ENCODE measurements at regions not wholly inside any gene's neighbourhood (a gene's known extent, or its start where the extent isn't known, plus 50 kb on each side); places are given as distances from the start of the nearest gene placed in this dataset.
"Not testable (repeated sequence)": the region's sequence is repeated elsewhere in the genome, so short reads cannot be mapped to it uniquely, and the experiment has no call there.

DNA sequence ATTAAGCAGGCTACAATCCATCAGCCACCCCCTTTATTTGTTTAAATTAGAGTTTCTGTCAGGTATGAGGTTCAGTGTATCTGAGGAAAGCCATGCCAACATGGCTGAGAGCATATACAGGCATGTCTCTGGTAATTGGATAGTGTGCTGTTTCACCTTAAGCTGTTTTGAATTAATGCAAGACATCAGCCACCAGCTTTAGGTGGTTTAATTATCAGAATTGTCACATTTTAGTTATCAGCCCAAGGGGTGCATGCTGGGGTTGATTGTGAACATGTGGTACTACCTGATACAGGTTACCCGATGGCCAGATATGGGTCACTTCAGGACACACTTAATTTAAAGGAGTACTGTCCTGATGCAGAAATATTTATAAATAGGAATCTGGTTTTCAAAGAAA is 353.2 kb upstream of the TENM3 start:
- Mint-ChIP-seq H3K27ac (no peak overlapping the region), H3K27me3 (peaks cover 0 to 1% of the 10 kb centered on the region in 2 donors), H3K4me3 (no peak overlapping the region), H3K4me1 (no peaks in the 10 kb centered on the region), H3K9me3 (peaks cover 2 to 22% (median 6%) of the 10 kb centered on the region in 5 donors), H3K36me3 (no peaks in the 10 kb centered on the region)
- Histone ChIP-seq H3K27ac (ENCODE audit: low read depth, low read length) (no peak overlapping the region), H3K36me3 (ENCODE audit: insufficient read depth, low read length) (no peaks in the 10 kb centered on the region), H3K27me3 (ENCODE audit: insufficient read depth, low read length, poor library complexity, severe bottlenecking) (no peaks in the 10 kb centered on the region), H3K9me3 (ENCODE audit: low read length) (no peaks in the 10 kb centered on the region), H3K4me1 (ENCODE audit: insufficient read depth, low read length) (no peaks in the 10 kb centered on the region), H3K4me3 (ENCODE audit: low read length) (no peak overlapping the region)
- ChIA-PET POLR2A (no interaction called here), CTCF (no interaction called here)
- no peak for DNase-seq

- H3K4me3 ChIP-seq (ENCODE audit: low read length), result no peak overlapping the region
- no peaks in the 10 kb centered on the region for H3K4me1 Mint-ChIP-seq
- no peak overlapping the region for H3K27ac ChIP-seq (ENCODE audit: low read depth, low read length)
- no peak overlapping the region for H3K27ac Mint-ChIP-seq
- no peaks in the 10 kb centered on the region for H3K36me3 ChIP-seq (ENCODE audit: insufficient read depth, low read length)
- ChIA-PET CTCF (no interaction called here), POLR2A (no interaction called here)
- H3K27me3 ChIP-seq (ENCODE audit: insufficient read depth, low read length, poor library complexity, severe bottlenecking), result no peaks in the 10 kb centered on the region
- H3K9me3 ChIP-seq (ENCODE audit: low read length), result no peaks in the 10 kb centered on the region
- H3K4me1 ChIP-seq (ENCODE audit: insufficient read depth, low read length), result no peaks in the 10 kb centered on the region
- H3K9me3 Mint-ChIP-seq, result peaks cover 2 to 28% (median 9%) of the 10 kb centered on the region in 5 donors
- no peak for DNase-seq
- peaks cover 0 to 1% of the 10 kb centered on the region in 2 donors for H3K27me3 Mint-ChIP-seq
- H3K36me3 Mint-ChIP-seq, result no peaks in the 10 kb centered on the region
- H3K4me3 Mint-ChIP-seq, result no peak overlapping the region
Observed at GRCh38 chr4:181890911-181891310, 352.3 kb upstream of the TENM3 start.

GRCh38 chr4:181896614-181897013 is 346.6 kb upstream of the TENM3 start:
- Histone ChIP-seq H3K27ac (ENCODE audit: low read depth, low read length) (no peak overlapping the region), H3K36me3 (ENCODE audit: insufficient read depth, low read length) (no peaks in the 10 kb centered on the region), H3K27me3 (ENCODE audit: insufficient read depth, low read length, poor library complexity, severe bottlenecking) (no peaks in the 10 kb centered on the region), H3K4me1 (ENCODE audit: insufficient read depth, low read length) (no peaks in the 10 kb centered on the region), H3K4me3 (ENCODE audit: low read length) (no peak overlapping the region), H3K9me3 (ENCODE audit: low read length) (no peaks in the 10 kb centered on the region)
- no peaks in the 10 kb centered on the region for H3K36me3 Mint-ChIP-seq
- no peak for DNase-seq
- ChIA-PET CTCF (no interaction called here), POLR2A (no interaction called here)
- H3K4me1 Mint-ChIP-seq, result no peaks in the 10 kb centered on the region
- no peak overlapping the region for H3K27ac Mint-ChIP-seq
- no peak overlapping the region for H3K4me3 Mint-ChIP-seq
- peaks cover 2 to 25% (median 6%) of the 10 kb centered on the region in 5 donors for H3K9me3 Mint-ChIP-seq
- H3K27me3 Mint-ChIP-seq, result no peaks in the 10 kb centered on the region

GRCh38 chr4:181897935-181898334 is 345.3 kb upstream of the TENM3 start:
- no peak for DNase-seq
- no peak overlapping the region for H3K4me3 ChIP-seq (ENCODE audit: low read length)
- Mint-ChIP-seq H3K4me3 (no peak overlapping the region), H3K9me3 (peaks cover 2 to 22% (median 6%) of the 10 kb centered on the region in 5 donors), H3K36me3 (no peaks in the 10 kb centered on the region), H3K27me3 (no peaks in the 10 kb centered on the region), H3K27ac (no peak overlapping the region), H3K4me1 (no peaks in the 10 kb centered on the region)
- no peaks in the 10 kb centered on the region for H3K9me3 ChIP-seq (ENCODE audit: low read length)
- no peaks in the 10 kb centered on the region for H3K36me3 ChIP-seq (ENCODE audit: insufficient read depth, low read length)
- CTCF ChIA-PET, result no interaction called here
- no peaks in the 10 kb centered on the region for H3K27me3 ChIP-seq (ENCODE audit: insufficient read depth, low read length, poor library complexity, severe bottlenecking)
- POLR2A ChIA-PET, result no interaction called here
- no peak overlapping the region for H3K27ac ChIP-seq (ENCODE audit: low read depth, low read length)
- no peaks in the 10 kb centered on the region for H3K4me1 ChIP-seq (ENCODE audit: insufficient read depth, low read length)

DNA sequence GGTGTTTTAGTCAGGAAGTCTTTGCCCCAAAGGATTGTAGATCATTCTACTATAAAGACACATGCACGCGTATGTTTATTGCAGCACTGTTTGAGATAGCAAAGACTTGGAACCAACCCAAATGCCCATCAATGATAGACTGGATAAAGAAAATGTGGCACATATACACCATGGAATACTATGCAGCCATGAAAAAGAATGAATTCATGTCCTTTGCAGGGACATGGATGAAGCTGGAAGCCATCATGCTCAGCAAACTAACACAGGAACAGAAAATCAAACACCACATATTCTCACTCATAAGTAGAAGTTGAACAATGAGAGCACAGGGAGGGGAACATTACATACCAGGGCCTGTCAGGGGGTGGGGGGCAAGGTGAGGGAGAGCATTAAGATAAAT is 340.8 kb upstream of the TENM3 start:
- H3K36me3 ChIP-seq (ENCODE audit: insufficient read depth, low read length); H3K27ac ChIP-seq (ENCODE audit: low read depth, low read length); H3K4me3 ChIP-seq (ENCODE audit: low read length); H3K27ac Mint-ChIP-seq; H3K4me1 ChIP-seq (ENCODE audit: insufficient read depth, low read length); H3K27me3 Mint-ChIP-seq; H3K4me3 Mint-ChIP-seq; H3K27me3 ChIP-seq (ENCODE audit: insufficient read depth, low read length, poor library complexity, severe bottlenecking); H3K36me3 Mint-ChIP-seq; CTCF ChIA-PET; H3K9me3 ChIP-seq (ENCODE audit: low read length); H3K4me1 Mint-ChIP-seq; POLR2A ChIA-PET; DNase-seq: not testable (repeated sequence)
- peaks cover 11 to 18% (median 13%) of the 10 kb centered on the region in 5 donors for H3K9me3 Mint-ChIP-seq

GRCh38 chr4:181905708-181906107 is 337.5 kb upstream of the TENM3 start:
- Mint-ChIP-seq H3K4me3 (no peak overlapping the region), H3K27ac (no peak overlapping the region), H3K36me3 (peaks cover 0 to 3% (median 0%) of the 10 kb centered on the region in 3 donors), H3K9me3 (peaks cover 11 to 18% (median 11%) of the 10 kb centered on the region in 5 donors), H3K27me3 (no peaks in the 10 kb centered on the region), H3K4me1 (no peaks in the 10 kb centered on the region)
- no peaks in the 10 kb centered on the region for H3K4me1 ChIP-seq (ENCODE audit: insufficient read depth, low read length)
- no peaks in the 10 kb centered on the region for H3K27me3 ChIP-seq (ENCODE audit: insufficient read depth, low read length, poor library complexity, severe bottlenecking)
- DNase-seq, result no peak
- no peak overlapping the region for H3K27ac ChIP-seq (ENCODE audit: low read depth, low read length)
- ChIA-PET CTCF (no interaction called here), POLR2A (no interaction called here)
- no peaks in the 10 kb centered on the region for H3K36me3 ChIP-seq (ENCODE audit: insufficient read depth, low read length)
- H3K9me3 ChIP-seq (ENCODE audit: low read length), result no peaks in the 10 kb centered on the region
- H3K4me3 ChIP-seq (ENCODE audit: low read length), result no peak overlapping the region

DNA sequence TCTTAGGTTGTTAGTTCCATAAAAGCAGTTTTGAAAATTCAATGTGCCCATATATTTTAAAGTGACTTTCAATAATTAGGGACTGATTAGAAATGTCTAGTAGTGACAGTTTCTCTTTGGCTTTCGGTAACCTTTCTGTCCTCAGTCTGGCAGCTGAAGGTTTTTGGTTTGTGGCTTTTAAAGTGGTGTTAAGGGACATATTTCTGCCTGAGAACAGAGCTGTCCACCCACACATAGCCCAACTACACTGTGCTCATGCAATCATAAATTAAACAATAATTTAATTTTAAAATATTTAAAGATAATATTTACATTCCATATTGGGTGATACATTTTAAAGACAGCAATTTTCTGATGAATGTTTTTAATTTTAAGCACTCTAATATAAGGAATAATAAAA is 335.0 kb upstream of the TENM3 start:
- Histone ChIP-seq H3K9me3 (ENCODE audit: low read length) (no peaks in the 10 kb centered on the region), H3K36me3 (ENCODE audit: insufficient read depth, low read length) (no peaks in the 10 kb centered on the region), H3K4me1 (ENCODE audit: insufficient read depth, low read length) (no peaks in the 10 kb centered on the region), H3K27me3 (ENCODE audit: insufficient read depth, low read length, poor library complexity, severe bottlenecking) (no peaks in the 10 kb centered on the region), H3K27ac (ENCODE audit: low read depth, low read length) (no peak overlapping the region), H3K4me3 (ENCODE audit: low read length) (no peak overlapping the region)
- Mint-ChIP-seq H3K27ac (no peak overlapping the region), H3K9me3 (peaks cover 8 to 36% (median 21%) of the 10 kb centered on the region in 5 donors), H3K4me3 (no peak overlapping the region), H3K4me1 (no peaks in the 10 kb centered on the region), H3K36me3 (peaks cover 0 to 3% (median 0%) of the 10 kb centered on the region in 3 donors), H3K27me3 (no peaks in the 10 kb centered on the region)
- CTCF ChIA-PET, result no interaction called here
- no peak for DNase-seq
- POLR2A ChIA-PET, result no interaction called here

- DNase-seq, result no peak
- H3K27ac ChIP-seq (ENCODE audit: low read depth, low read length), result no peak overlapping the region
- Mint-ChIP-seq H3K27ac (no peak overlapping the region), H3K27me3 (peaks cover 0 to 3% of the 10 kb centered on the region in 2 donors), H3K36me3 (no peaks in the 10 kb centered on the region), H3K4me1 (no peaks in the 10 kb centered on the region), H3K4me3 (no peak overlapping the region), H3K9me3 (peaks cover 11 to 30% (median 18%) of the 10 kb centered on the region in 5 donors)
- H3K9me3 ChIP-seq (ENCODE audit: low read length), result no peaks in the 10 kb centered on the region
- no peaks in the 10 kb centered on the region for H3K27me3 ChIP-seq (ENCODE audit: insufficient read depth, low read length, poor library complexity, severe bottlenecking)
- POLR2A ChIA-PET, result no interaction called here
- no peaks in the 10 kb centered on the region for H3K36me3 ChIP-seq (ENCODE audit: insufficient read depth, low read length)
- no peak overlapping the region for H3K4me3 ChIP-seq (ENCODE audit: low read length)
- CTCF ChIA-PET, result no interaction called here
- H3K4me1 ChIP-seq (ENCODE audit: insufficient read depth, low read length), result no peaks in the 10 kb centered on the region
Observed at GRCh38 chr4:181909368-181909767, 333.8 kb upstream of the TENM3 start.

DNA sequence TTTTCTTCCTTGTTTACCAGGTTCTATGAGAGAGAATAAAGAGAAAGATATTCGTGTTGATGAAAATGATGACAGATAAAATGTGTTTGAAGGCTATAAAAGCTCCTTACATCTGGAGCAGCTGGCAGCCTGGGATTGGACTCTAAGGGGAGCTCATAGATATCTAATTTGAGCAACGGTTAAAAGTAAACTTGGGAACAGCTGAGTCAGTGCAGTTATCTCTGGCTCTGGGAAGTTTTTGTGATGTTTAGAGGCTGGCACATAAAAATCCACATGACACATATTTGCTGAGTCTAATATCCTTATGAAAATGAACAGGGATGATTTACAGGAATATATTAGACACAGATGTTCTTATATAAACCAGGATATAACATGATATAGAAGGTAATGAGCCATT is 331.8 kb upstream of the TENM3 start:
- Mint-ChIP-seq H3K27ac (no peak overlapping the region), H3K36me3 (no peaks in the 10 kb centered on the region), H3K4me3 (no peak overlapping the region), H3K9me3 (peaks cover 10 to 29% (median 19%) of the 10 kb centered on the region in 5 donors), H3K27me3 (peaks cover 0 to 3% of the 10 kb centered on the region in 2 donors), H3K4me1 (no peaks in the 10 kb centered on the region)
- H3K27me3 ChIP-seq (ENCODE audit: insufficient read depth, low read length, poor library complexity, severe bottlenecking), result no peaks in the 10 kb centered on the region
- DNase-seq, result no peak
- POLR2A ChIA-PET, result no interaction called here
- no peak overlapping the region for H3K4me3 ChIP-seq (ENCODE audit: low read length)
- CTCF ChIA-PET, result no interaction called here
- no peaks in the 10 kb centered on the region for H3K36me3 ChIP-seq (ENCODE audit: insufficient read depth, low read length)
- no peak overlapping the region for H3K27ac ChIP-seq (ENCODE audit: low read depth, low read length)
- no peaks in the 10 kb centered on the region for H3K9me3 ChIP-seq (ENCODE audit: low read length)
- no peaks in the 10 kb centered on the region for H3K4me1 ChIP-seq (ENCODE audit: insufficient read depth, low read length)
